OCI-LY1 (cell line): ENCODE measurements at regions not wholly inside any gene's neighbourhood (a gene's known extent, or its start where the extent isn't known, plus 50 kb on each side); places are given as distances from the start of the nearest gene placed in this dataset.

Experiments
- CTCF ChIP-seq: fragments of 200-600 bp; sonication (generic), shearing (Covaris generic); IDR thresholded peaks from 2 replicates; pipeline ENCODE4 v1.5.1; 2017; ENCODE audit warnings: mild to moderate bottlenecking, antibody characterized with exemption, low read length, moderate library complexity, mixed read lengths
- EZH2 ChIP-seq: fragments of 200-600 bp; sonication (generic), shearing (Covaris generic); IDR thresholded peaks from 2 replicates; pipeline ENCODE4 v1.8.0; 2017; ENCODE audit warnings: borderline replicate concordance, mixed run types, mild to moderate bottlenecking, antibody characterized with exemption, low read length, moderate library complexity, mixed read lengths

- TF ChIP-seq CTCF (no peak), EZH2 (no peak)
These were observed 172.9 kb upstream of the EXOC2 start for GRCh38 chr6:865846-866245.
